ENCODE measurements at regions not wholly inside any gene's neighbourhood (a gene's known extent, or its start where the extent isn't known, plus 50 kb on each side); places are given as distances from the start of the nearest gene placed in this dataset.
"Not testable (repeated sequence)": the region's sequence is repeated elsewhere in the genome, so short reads cannot be mapped to it uniquely, and the experiment has no call there.

DNA sequence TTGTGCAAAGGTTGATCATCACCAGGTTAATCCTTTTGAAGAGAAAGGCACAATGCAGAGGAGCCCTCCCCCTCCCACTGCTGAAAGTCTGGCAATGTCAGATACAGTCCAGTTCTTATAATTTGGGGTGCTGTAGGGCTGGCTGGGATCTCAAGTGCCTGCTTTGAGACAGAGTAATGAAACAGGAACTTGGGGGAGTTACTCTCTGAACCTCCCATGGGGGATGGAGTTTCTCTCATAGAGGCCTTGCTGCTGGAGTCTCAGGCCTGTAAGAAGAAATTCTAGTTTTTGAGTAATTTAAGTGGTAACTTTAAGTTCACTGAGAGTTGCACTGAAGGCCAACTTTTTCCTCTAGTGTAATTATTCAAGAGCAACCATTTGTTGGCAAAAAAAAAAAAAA, 410.5 kb downstream of the KCNRG start:
- no peak for DNase-seq
- no peak overlapping the region for H3K27ac ChIP-seq (ENCODE audit: low read length)
- no peaks in the 10 kb centered on the region for H3K27me3 ChIP-seq (ENCODE audit: control insufficient read depth, insufficient read depth, low read length)
- H3K4me3 ChIP-seq (ENCODE audit: low read length) = no peak overlapping the region
- peaks cover 3% of the 10 kb centered on the region for H3K4me1 ChIP-seq (ENCODE audit: control insufficient read depth, insufficient read depth, low read length)
- H3K9me3 ChIP-seq (ENCODE audit: control insufficient read depth, low read depth, low read length) = no peaks in the 10 kb centered on the region
- H3K36me3 ChIP-seq (ENCODE audit: control insufficient read depth, insufficient read depth, low read length) = no peaks in the 10 kb centered on the region

- Histone ChIP-seq H3K4me3 (ENCODE audit: low read length) (no peak overlapping the region), H3K4me1 (ENCODE audit: control insufficient read depth, insufficient read depth, low read length) (peaks cover 2% of the 10 kb centered on the region), H3K27ac (ENCODE audit: low read length) (no peak overlapping the region), H3K27me3 (ENCODE audit: control insufficient read depth, insufficient read depth, low read length) (no peaks in the 10 kb centered on the region), H3K36me3 (ENCODE audit: control insufficient read depth, insufficient read depth, low read length) (no peaks in the 10 kb centered on the region), H3K9me3 (ENCODE audit: control insufficient read depth, low read depth, low read length) (no peaks in the 10 kb centered on the region)
- DNase-seq = no peak
Observed at GRCh38 chr13:50426927-50427326, 411.7 kb downstream of the KCNRG start.

DNA sequence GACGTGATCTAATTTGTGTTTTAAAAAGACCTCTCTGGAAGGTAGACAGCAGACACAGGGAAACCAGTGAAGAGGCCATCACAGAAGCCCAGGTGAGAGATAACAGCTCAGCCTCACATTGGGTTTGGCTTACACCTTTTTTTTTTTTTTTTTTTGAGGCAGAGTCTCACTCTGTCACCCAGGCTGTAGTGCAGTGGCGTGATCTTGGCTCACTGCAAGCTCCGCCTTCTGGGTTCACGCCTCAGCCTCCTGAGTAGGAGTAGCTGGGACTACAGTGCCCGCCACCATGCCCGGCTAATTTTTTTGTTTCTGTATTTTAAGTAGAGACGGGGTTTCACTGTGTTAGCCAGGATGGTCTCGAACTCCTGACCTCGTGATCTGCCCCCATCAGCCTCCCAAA, 412.3 kb downstream of the KCNRG start:
- not testable (repeated sequence) for H3K27me3 ChIP-seq (ENCODE audit: control insufficient read depth, insufficient read depth, low read length); H3K4me3 ChIP-seq (ENCODE audit: low read length); H3K36me3 ChIP-seq (ENCODE audit: control insufficient read depth, insufficient read depth, low read length); H3K4me1 ChIP-seq (ENCODE audit: control insufficient read depth, insufficient read depth, low read length); DNase-seq; H3K27ac ChIP-seq (ENCODE audit: low read length); H3K9me3 ChIP-seq (ENCODE audit: control insufficient read depth, low read depth, low read length)
- WGBS (ENCODE audit: insufficient coverage, low lambda C conversion rate) = no CpG with 5 or more reads among the region's 9 CpGs

GRCh38 chr13:50428183-50428877, 413.1 kb downstream of the KCNRG start:
- Histone ChIP-seq H3K36me3 (ENCODE audit: control insufficient read depth, insufficient read depth, low read length) (no peaks in the 10 kb centered on the region), H3K4me3 (ENCODE audit: low read length) (no peak overlapping the region), H3K27ac (ENCODE audit: low read length) (no peak overlapping the region), H3K9me3 (ENCODE audit: control insufficient read depth, low read depth, low read length) (no peaks in the 10 kb centered on the region), H3K4me1 (ENCODE audit: control insufficient read depth, insufficient read depth, low read length) (no peaks in the 10 kb centered on the region), H3K27me3 (ENCODE audit: control insufficient read depth, insufficient read depth, low read length) (no peaks in the 10 kb centered on the region)
- WGBS (ENCODE audit: insufficient coverage, low lambda C conversion rate) = no CpG with 5 or more reads among the region's 1 CpG
- no peak for DNase-seq

DNA sequence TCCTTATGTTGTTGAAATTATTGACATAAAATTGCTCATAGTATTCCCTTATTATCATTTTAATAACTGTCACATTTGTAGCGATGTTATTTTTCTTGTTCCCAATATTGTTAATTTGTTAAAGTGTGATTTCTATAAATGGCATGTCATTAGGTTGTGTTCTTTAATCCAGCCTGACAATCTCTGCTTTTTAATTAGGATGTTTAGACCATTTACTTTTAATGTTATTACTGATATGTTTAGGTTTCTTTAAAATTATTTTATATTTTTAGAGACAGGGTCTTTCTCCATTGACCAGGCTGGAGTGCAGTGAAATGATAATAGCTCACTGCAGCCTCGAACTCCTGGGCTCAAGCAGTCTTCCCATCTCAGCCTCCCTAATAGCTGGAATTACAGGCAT, 408.5 kb downstream of the DLEU7 start:
- 100% methylated on average over 1 of the region's 2 CpGs for WGBS (ENCODE audit: insufficient coverage, low lambda C conversion rate)
- Histone ChIP-seq H3K4me1 (ENCODE audit: control insufficient read depth, insufficient read depth, low read length) (no peaks in the 10 kb centered on the region), H3K27ac (ENCODE audit: low read length) (no peak overlapping the region), H3K27me3 (ENCODE audit: control insufficient read depth, insufficient read depth, low read length) (no peaks in the 10 kb centered on the region), H3K4me3 (ENCODE audit: low read length) (no peak overlapping the region), H3K9me3 (ENCODE audit: control insufficient read depth, low read depth, low read length) (no peaks in the 10 kb centered on the region), H3K36me3 (ENCODE audit: control insufficient read depth, insufficient read depth, low read length) (no peaks in the 10 kb centered on the region)
- DNase-seq = no peak

DNA sequence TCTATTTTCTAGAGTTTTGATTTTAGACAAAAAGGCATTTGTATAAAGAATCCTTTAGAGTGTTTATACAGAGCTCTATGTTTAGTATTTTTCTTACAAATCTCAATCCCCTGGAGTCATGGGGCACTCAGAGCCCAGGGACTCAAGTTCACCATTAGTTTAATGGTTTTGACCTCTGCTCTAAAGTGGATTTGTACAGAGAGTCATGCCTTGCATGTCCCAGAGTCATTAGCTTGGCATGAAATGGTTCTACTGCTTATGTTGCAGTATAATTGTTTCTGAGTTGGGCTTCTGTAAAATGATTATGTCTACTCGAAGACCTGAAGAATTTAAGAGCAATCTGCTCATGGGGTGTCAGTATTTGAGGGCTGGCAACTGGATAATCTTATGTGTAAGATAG, 406.2 kb downstream of the DLEU7 start:
- no peak overlapping the region for H3K4me3 ChIP-seq (ENCODE audit: low read length)
- DNase-seq = peak; percentile 10 to 40
- H3K9me3 ChIP-seq (ENCODE audit: control insufficient read depth, low read depth, low read length) = no peaks in the 10 kb centered on the region
- no peaks in the 10 kb centered on the region for H3K4me1 ChIP-seq (ENCODE audit: control insufficient read depth, insufficient read depth, low read length)
- H3K36me3 ChIP-seq (ENCODE audit: control insufficient read depth, insufficient read depth, low read length) = no peaks in the 10 kb centered on the region
- H3K27ac ChIP-seq (ENCODE audit: low read length) = no peak overlapping the region
- no peaks in the 10 kb centered on the region for H3K27me3 ChIP-seq (ENCODE audit: control insufficient read depth, insufficient read depth, low read length)
- no CpG with 5 or more reads among the region's 1 CpG for WGBS (ENCODE audit: insufficient coverage, low lambda C conversion rate)

DNA sequence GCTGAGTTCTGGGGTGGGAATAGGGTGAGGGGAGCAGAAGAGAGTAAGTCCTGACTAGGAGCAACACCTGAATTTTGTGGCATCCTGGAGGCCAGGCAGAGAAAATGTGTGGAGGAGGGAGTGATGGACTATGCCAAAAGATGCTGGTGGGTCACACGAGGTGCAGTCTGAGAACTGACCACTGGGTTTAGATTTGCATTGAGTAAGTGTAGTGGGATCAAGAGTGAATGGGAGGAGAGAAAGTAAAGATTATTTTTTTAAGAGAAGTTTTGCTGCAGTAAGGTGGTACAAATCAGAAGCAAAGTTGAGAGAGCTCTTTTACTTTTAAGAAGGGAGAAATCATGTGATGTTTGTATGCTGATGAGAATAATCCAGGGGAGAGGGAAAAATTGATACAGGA, 405.1 kb downstream of the DLEU7 start:
- H3K36me3 ChIP-seq (ENCODE audit: control insufficient read depth, insufficient read depth, low read length) = no peaks in the 10 kb centered on the region
- WGBS (ENCODE audit: insufficient coverage, low lambda C conversion rate) = no CpG with 5 or more reads among the region's 1 CpG
- H3K9me3 ChIP-seq (ENCODE audit: control insufficient read depth, low read depth, low read length) = no peaks in the 10 kb centered on the region
- H3K27me3 ChIP-seq (ENCODE audit: control insufficient read depth, insufficient read depth, low read length) = no peaks in the 10 kb centered on the region
- H3K4me1 ChIP-seq (ENCODE audit: control insufficient read depth, insufficient read depth, low read length) = no peaks in the 10 kb centered on the region
- H3K4me3 ChIP-seq (ENCODE audit: low read length) = no peak overlapping the region
- no peak for DNase-seq
- no peak overlapping the region for H3K27ac ChIP-seq (ENCODE audit: low read length)

- H3K4me1 ChIP-seq (ENCODE audit: control insufficient read depth, insufficient read depth, low read length) = no peaks in the 10 kb centered on the region
- H3K36me3 ChIP-seq (ENCODE audit: control insufficient read depth, insufficient read depth, low read length) = no peaks in the 10 kb centered on the region
- no peak overlapping the region for H3K4me3 ChIP-seq (ENCODE audit: low read length)
- no peaks in the 10 kb centered on the region for H3K9me3 ChIP-seq (ENCODE audit: control insufficient read depth, low read depth, low read length)
- WGBS (ENCODE audit: insufficient coverage, low lambda C conversion rate) = no CpG with 5 or more reads among the region's 1 CpG
- no peak for DNase-seq
- H3K27me3 ChIP-seq (ENCODE audit: control insufficient read depth, insufficient read depth, low read length) = no peaks in the 10 kb centered on the region
- no peak overlapping the region for H3K27ac ChIP-seq (ENCODE audit: low read length)
Observed at GRCh38 chr13:50441130-50441529, 402.4 kb downstream of the DLEU7 start.

DNA sequence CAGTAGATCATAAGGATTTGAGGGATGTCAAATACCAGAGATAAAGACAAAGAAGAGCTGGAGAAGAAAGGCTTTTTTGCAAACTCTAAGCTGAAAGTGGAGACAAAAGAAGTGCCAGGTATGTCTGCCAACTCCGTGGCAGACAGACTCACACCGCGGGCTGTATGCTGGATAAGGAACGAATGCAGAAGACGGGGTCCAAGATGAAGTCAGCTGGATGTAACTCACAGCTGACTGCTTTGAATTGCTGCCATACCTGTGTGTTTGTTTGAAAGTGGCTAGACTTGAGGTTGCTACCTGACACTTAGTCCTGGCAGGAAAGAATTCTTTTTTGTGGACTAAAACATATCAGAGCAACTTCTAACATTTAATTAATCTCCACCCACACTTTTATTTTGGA, 398.8 kb downstream of the DLEU7 start:
- DNase-seq = no peak
- H3K27me3 ChIP-seq (ENCODE audit: control insufficient read depth, insufficient read depth, low read length) = no peaks in the 10 kb centered on the region
- no peaks in the 10 kb centered on the region for H3K9me3 ChIP-seq (ENCODE audit: control insufficient read depth, low read depth, low read length)
- no peak overlapping the region for H3K4me3 ChIP-seq (ENCODE audit: low read length)
- WGBS (ENCODE audit: insufficient coverage, low lambda C conversion rate) = no CpG with 5 or more reads among the region's 5 CpGs
- no peaks in the 10 kb centered on the region for H3K4me1 ChIP-seq (ENCODE audit: control insufficient read depth, insufficient read depth, low read length)
- no peaks in the 10 kb centered on the region for H3K36me3 ChIP-seq (ENCODE audit: control insufficient read depth, insufficient read depth, low read length)
- no peak overlapping the region for H3K27ac ChIP-seq (ENCODE audit: low read length)

DNA sequence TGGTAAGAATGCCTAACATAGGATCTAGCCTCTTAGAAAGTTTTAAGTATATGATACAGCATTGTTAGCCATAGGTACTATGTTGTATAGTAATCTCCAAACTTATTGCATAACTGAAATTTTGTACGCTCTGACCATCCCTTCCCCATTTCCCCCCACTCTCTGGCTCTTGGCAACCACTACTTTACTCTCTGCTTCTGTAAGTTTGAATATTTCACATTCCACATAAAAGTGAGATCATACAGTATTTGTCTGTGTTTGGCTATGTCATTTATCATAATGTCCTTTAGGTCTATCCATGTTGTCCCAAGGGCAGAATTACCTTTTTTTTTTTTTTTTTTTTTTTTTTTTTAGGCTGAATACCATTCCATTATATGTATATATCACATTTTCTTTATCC, 396.9 kb downstream of the DLEU7 start:
- DNase-seq = no peak
- H3K27ac ChIP-seq (ENCODE audit: low read length) = no peak overlapping the region
- WGBS (ENCODE audit: insufficient coverage, low lambda C conversion rate) = no CpG with 5 or more reads among the region's 1 CpG
- H3K4me1 ChIP-seq (ENCODE audit: control insufficient read depth, insufficient read depth, low read length) = no peaks in the 10 kb centered on the region
- no peaks in the 10 kb centered on the region for H3K9me3 ChIP-seq (ENCODE audit: control insufficient read depth, low read depth, low read length)
- H3K27me3 ChIP-seq (ENCODE audit: control insufficient read depth, insufficient read depth, low read length) = no peaks in the 10 kb centered on the region
- H3K4me3 ChIP-seq (ENCODE audit: low read length) = no peak overlapping the region
- no peaks in the 10 kb centered on the region for H3K36me3 ChIP-seq (ENCODE audit: control insufficient read depth, insufficient read depth, low read length)

DNA sequence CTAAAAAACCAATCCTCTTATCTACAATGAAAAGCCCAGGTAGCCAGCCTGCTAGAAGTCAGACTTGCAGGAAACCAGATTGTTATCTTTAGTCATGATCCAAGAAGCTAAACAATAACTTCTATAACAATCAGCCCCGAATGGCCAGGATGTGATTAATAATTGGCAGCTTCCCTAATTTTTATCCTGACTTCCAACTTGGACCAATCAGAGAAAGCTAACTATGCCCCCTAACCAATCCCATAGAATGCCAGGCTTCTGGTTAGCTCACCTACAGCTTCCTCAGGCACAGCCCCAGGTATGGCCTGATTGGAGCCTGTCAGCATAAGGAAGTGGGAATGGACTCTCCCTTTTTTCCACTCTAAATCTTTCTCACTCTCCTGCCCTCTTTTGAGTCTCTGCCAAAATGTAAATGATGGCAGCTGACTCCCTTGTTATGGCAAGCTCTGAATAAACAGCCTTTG, 394.9 kb downstream of the DLEU7 start:
- no peaks in the 10 kb centered on the region for H3K27me3 ChIP-seq (ENCODE audit: control insufficient read depth, insufficient read depth, low read length)
- no CpG with 5 or more reads among the region's 1 CpG for WGBS (ENCODE audit: insufficient coverage, low lambda C conversion rate)
- H3K4me3 ChIP-seq (ENCODE audit: low read length) = no peak overlapping the region
- no peaks in the 10 kb centered on the region for H3K9me3 ChIP-seq (ENCODE audit: control insufficient read depth, low read depth, low read length)
- no peaks in the 10 kb centered on the region for H3K36me3 ChIP-seq (ENCODE audit: control insufficient read depth, insufficient read depth, low read length)
- H3K27ac ChIP-seq (ENCODE audit: low read length) = no peak overlapping the region
- H3K4me1 ChIP-seq (ENCODE audit: control insufficient read depth, insufficient read depth, low read length) = no peaks in the 10 kb centered on the region
- DNase-seq = no peak
